ENCODE measurements at regions not wholly inside any gene's neighbourhood (a gene's known extent, or its start where the extent isn't known, plus 50 kb on each side); places are given as distances from the start of the nearest gene placed in this dataset.

DNA sequence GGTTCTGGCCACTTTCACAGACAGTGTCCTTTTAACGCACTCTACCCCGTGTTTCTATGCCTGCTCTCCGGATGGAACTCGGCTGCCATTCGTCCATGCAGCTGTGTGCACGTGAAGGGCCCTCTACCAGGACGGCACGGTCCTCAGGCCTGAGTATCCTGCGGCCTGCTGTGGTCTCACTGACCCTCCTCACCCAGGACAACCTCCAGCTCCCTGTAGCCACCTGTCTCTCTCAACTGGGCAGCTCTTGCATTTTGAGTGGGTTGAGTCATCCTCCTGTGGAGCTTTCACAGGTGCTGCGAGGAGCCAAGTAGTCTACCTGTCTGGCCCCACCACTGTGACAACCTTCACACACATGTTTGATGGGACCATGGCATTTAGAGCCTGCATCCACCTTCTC lies 321.7 kb upstream of the TSHZ3 start:
- no peak for DNase-seq

DNA sequence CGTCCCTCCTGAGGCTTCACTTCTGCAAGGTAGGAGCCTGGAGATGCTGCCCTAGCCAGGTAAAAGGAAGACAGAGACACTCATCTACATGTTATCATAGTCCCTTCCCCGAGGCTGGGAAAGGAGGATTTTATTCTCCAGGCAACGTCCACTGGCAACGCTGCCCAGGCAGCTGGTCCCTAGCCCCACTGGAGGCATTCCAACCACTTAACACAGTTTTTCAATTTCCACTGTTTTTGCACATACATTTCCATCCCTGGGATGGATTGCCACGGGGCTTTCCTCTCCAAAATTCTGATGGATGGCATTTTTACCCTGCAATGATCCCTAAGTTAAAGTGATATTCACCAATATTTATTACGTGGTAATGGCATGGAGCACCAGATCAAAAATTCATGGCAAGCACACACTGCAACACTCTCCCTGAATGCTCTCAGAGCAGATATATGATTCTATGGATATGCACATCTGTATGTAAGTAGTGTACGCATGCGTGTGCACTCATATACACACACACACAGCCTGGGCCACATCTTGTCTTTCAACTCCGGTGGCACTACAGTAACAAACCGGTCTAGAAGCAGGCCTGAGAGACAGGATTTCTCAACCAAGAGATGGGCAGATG lies 322.3 kb upstream of the TSHZ3 start:
- DNase-seq, result no peak

DNA sequence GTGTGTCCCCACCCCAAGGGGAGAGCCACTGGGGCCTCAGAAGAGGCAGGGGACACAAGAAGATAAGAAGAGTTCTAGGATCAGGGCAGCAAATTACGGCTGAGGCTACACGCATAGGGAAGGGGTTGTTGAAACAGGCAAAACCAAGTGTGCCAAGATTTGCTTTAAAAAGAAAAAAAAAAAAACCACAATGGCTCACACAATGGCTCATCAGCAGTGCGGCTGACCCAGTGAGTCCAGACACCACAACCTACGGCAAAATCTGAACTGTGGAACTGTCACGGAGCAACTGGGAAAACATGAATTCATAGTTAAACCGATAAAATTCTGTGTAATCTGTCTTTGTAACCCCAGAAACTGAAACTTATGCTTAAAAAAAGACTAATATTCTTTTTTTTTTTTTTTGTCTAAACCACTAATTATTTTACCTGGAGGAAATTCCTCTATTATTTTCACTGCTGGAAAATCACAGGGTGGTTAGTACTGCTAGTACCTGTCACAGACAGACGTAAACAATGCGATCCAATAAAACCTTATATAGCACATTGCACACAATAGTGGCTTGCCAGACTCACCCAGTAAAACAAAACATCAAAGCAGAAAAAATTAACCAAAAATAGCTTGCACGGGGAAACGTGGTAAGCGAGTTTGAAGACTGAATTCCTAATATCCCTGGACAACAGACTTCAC lies 325.4 kb upstream of the TSHZ3 start:
- DNase-seq, result no peak

DNA sequence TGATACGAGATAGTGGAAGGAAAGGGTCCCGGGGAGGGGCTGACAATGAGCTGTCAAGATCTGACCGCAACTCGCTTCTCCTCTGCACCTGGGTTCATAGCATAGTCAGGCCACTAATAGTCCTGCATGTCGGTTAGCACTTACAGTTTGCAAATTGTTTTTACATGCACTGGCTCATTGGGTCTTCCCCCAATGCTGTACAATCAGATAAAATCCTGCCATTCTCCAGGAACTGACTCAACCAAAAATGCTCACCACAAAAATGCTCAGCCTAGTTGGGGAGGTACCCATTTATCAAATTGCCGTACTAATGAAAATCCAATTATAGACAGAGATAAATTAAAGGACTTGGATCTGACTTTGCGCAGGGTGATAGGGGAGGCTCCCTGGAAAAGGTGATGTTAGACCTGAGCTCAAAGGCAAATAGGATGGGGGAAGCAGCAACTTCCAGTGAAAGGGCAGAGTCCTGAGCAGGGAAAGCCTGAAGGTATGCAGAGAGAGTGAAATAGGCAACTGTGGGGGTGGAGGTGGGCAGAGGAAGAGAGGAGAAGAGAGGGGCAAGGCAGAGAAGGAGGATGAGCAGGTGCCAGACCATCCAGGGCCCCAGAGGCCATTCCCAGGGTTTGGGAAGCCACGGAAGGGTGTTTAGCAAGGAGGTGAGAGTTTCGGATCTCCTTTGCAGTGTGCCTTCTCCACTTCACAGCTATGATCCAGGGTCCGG lies 326.1 kb upstream of the TSHZ3 start:
- peak; percentile 73 for DNase-seq

DNA sequence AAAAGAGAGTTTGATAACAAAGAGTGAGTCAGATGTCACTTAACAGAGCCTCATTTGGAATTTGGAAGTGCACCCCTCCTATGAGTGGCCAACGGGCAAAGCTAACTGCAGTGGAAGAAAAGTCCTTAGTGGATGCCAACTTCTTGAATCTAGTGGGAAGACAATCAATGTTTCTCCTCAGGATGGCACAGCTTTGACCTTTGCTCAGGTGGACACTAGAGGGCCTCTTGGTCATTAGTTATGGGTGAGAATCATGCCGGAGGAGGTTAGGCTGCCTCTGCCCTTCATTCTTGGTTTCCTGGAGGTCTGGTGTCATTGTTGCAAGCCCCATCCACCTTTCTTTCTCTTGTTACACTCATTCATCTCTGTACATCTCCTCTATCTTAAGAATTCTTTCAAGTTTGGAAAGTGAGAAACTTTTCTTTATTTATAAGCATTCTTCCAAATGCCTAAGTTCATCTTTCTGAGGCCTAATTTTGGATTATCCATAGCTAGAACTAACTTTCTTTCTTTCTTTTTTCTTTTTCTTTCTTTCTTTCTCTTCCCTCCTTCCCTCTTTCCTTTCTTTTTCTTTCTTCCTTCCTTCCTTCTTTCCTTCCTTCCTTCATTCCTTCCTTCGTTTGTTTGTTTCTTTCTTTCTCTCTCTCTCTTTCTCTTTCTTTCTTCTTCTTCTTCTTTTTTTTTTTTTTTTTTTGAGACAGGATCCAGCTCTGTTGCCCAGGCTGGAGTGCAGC lies 327.2 kb upstream of the TSHZ3 start:
- no peak for DNase-seq

DNA sequence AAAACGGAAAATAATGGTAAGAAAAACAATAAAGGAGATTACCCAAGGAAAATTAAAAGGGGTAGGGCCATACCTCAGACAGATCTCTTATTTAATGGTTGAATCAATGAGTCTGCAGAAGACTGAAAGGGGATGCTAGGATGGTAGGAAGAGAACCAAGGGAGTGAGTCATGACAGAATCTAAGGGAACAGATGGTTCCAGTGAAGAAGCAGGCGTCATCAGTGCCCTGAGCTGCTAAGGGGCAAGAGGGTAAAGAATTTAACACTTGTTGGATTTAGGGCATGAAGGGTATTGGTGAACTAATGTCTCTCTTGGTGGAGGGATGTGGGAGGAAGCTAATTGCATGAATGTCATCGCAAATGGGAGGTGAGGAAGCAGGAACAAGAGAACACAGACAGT lies 329.2 kb upstream of the TSHZ3 start:
- DNase-seq, result no peak

DNA sequence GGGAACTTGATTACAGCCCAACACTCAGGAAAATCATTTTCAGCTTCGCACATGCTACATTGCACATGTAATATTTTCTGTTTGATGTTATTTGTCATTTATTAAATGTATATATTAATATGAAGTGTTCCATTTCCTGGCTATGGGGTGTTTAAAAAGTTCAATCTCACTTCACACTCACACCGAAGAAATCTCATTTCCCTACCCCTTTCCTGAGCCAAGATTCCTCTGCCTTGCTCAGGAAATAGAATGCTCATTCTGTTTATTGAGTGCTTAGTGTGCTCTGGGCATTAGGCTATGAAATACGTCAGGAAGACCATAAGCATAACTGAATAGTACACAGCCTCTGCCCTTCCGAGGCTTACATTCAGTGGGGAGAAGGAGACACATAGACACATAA lies 331.9 kb upstream of the TSHZ3 start:
- no peak for DNase-seq

DNA sequence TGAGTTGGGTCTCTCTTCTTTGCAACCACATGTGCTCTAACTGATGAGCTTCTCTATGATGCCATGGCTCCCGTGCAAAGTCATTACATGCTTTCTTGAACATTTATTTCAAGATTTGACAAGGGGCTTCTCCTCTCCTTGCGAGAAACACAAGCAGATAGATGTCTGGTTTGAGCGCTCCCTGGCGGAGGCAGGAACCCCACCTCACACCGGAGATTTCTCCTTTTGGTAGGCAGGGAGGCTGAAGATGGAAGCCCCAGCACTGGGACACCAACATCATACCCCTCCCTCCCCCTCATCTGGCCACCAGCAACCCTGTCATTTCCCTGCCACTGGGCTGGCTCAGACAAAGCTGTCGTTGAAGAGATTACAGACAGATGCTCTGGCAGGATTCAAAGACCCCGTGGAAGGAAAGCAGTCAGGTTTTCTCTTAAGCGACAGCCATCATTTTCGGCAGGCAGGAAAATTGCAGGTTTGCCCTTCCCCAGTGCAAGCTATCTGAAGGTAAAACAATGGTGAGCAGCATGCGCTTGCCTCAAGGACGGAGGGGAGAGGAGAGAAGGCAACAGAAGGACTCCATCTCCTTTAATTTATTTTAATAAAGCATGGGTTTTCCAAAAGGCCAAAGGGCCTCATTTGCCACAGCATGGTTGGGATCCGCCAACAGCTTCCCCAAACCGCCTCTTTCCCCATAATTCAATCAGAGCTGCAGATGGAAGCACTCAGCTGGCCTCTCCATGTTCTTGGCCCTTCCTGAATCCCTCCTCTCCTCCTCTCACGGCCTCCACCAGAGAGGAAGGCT lies 344.1 kb upstream of the TSHZ3 start:
- DNase-seq, result no peak

DNA sequence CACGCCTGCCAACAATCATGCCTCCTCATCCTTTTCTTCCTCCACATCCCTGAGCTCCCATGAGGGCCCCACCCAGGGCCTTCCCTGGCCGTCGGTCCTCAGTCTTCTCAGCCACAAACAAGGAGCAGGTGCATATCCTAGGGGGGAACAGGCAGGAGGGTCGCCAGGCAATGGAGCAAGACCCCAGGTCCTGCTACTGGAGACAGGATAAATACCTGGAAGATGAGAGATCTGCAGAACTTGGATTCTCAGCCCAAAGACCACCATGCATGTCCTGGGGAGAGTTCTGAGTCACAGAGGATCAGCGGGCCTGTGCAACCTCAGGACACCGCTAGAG lies 344.7 kb upstream of the TSHZ3 start:
- DNase-seq, result peak; percentile 32

DNA sequence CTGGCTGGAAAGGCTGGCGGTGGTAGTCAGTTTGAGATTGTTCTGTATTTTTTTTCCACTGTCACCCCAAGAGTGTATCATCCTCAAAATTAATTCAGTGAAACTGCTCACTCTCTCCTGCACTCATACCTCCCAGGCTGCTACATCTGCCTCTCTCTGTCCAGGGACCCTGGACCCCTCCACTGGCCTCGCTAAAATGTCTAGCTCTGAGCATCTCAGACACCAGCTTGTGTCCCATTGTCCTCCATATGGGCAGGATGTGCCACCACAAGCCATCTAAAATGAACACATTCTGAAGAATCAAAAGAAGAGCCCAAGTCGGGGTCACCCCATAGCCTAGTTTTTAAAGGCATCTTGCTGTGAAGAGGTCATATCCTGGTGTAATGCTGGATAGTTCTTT lies 345.5 kb upstream of the TSHZ3 start:
- no peak for DNase-seq

DNA sequence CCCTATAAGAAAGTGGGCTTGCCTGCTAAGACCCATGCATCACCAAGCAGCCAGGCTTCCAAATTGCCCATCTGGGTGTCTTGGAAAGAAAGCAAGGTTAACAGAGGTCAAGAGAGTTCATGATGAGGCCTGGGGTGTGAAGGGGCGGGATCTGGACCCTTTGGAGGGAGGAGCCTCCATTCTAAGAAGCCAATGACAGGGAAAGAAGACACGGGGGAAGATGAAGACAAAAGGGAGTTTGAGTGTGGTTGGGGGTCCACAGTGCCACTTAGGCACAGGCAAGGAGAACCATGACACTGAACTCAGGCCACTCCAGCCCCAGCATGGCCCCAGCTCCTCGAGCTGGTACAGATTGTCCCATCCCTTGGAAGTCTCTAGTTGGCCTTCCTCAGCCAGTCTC lies 350.2 kb upstream of the TSHZ3 start:
- DNase-seq, result no peak

DNA sequence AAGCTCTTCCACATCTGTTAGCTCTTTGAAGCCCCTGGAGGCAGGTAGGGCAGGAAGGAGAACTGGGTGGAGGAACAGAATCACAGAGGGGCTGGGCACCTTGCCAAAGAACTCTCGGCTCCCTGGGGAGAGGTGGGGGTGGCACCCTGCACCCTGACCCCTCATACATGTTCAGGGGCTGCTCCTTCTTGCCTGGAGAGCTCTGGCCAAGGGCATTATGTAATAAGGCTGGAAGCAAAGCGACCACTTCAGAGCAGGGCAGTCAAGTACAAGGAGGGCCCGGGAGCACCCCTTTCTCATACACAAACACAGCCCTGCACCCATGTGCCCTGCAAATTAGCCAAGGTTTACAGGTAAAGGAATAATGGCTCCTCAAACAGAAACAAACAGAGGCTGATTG lies 351.9 kb upstream of the TSHZ3 start:
- no peak for DNase-seq

DNA sequence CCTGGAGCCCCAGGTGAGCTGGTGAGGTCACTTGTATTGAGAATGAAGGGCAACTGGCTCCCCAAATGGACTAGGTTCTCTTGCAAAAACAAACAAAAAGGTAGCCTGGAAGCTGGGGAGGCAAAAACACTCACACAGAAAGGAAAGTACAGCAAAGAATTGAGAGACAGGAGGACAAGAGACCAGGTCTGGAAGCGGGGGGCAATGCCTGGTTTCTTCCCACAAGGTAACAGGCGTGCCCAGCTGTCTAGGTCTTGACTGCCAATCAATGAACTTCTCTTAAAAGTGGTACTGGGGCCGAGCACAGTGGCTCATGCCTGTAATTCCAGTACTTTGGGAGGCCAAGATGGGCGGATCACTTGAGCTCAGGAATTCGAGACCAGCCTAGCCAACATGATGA lies 356.4 kb upstream of the TSHZ3 start:
- DNase-seq, result no peak

DNA sequence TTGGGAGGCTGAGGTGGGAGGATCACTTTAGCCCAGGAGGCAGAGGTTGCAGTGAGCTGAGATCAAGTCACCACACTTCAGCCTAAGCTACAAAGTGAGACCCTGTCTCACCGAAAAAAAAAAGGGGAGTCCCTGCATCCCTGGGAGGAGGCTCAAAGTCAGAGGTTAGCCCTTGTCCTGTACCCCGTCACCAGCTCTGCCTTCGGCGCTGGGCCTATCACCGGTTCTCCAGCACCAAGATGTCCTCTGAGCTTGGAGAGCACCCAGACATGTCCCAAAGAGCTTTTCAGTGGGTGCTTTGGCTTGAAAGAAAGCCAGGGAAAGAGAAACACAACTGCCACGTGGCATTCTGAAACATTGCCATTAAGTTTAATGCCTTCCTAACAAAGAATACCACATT lies 356.9 kb upstream of the TSHZ3 start:
- no peak for DNase-seq

DNA sequence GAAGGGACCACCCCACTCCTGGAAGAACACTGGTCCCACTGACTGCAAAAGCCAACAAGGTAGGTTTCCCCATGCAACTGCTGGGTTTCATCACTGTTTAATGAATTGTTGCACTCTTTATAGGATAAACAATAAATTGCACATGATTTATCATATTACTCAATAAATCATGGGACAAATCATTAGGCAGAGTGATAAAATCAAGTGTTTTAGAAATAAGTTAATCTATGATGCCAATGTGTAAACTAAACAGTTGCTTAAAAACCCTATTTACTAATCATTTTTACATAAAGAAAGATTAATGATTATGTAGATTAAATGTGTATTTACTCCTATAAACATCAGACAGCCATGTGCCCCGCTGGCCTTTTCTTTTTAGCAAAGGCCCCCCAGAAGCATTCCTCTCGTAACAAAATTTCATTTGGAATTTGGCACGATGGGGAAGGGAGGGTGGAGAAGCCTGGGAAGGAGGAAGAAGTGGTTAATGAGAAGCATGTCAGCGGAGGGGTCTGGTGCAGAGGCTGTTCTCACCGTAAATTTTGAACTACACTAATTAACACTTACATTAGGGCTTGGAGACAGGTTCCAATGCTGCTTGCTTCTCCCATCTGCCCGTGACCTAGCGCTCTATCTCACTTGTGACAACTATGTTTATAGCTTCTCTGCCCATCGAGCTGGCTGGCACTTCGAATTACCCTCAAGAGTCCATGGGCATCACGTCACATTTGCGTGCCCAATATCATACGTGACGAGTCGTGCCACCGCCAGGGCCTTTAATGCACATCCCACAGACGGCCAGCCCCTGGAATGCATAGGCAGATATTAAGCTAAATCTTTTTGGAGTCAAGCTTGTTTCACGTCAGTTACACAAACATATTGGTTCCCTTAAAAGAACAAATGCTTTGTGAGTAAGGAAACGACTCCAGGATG lies 357.7 kb upstream of the TSHZ3 start:
- no peak for DNase-seq

DNA sequence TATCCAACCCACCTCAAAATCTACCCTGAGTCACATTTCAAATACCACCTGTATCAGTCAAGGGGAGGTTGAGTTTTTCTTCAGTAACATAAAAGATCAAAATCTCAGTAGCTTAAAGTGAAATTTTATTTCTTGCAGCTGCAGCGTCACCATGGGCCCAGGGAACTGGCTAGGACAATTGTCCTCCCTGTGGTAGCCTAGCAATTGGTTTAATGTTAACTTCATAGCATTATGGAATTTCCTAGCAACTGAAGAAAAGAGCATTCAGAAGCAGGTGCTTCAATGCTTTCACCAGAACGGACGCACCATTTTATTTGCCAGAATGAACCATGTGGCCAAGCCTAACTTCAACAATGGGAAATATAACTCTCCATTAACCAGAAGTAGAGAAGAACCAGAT lies 359.3 kb upstream of the TSHZ3 start:
- no peak for DNase-seq

DNA sequence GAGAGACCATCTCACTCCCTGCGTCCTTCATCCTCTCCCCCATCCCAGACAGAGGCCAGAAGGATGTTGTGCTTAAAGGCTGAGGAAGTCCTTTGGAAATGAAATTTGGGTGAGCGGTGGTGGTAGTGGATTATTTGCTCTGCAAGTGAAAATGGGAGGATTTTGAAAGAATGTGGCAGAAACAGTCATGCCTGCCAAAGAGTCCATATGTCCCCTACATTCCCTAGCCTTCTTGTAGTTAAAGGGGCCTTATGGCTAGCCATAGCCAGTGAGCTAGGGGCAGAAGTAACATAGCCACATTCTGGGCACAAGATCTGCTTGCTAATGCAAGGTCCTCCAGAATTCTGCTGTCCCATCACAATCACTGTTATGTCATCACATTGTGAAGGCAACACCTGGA lies 360.2 kb upstream of the TSHZ3 start:
- no peak for DNase-seq

DNA sequence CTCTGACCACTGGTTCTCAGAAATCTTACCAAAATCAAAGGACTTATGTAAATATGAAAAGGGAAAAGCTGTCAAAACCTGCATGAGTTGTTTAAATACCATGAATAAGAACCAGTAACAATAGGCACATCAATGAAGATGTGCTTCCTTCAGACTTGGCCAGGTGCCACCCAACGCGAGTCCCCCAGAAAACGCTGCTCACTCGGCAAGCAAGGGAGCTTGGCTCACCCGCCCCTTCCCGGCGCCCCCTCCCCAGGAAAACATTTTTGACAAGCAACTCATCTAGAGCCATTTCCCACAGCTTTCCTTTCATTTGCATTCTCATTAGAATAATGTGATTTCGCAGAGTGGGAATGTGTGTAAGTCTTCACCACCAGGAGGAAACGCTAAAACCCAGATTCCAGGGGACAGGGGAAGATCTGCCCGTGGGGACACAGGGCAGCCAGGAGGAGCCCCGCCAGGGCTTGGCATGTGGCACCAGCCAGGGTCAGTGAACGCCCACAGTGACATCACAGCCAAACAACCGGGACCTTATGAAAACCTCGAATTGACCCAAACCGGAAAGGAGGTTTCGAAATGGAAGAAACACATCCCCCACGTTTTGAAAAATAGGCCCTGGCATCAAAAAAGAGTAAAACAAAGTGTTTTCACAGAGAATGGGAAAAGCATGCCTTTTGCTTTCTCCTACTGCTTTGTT lies 366.2 kb upstream of the TSHZ3 start:
- no peak for DNase-seq

DNA sequence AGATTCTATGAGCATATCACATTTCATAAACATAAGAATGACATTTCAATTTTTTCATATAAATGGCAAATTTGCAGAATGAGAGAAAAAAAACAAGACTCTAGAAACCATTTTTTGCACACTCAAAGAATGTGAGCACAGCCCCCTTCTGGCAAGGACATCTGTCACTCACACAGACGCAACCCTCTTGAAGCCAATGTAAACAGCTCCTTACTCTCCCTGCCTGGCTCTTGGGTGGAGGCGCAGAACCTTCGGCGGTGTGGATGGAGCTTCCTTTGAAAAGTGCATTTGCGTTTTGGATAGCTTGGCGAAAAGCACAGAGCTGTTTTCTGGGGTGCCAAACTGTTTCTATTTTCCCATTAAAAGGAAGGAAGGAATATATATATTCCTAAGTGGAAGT lies 367.6 kb upstream of the TSHZ3 start:
- DNase-seq, result peak; percentile 36

DNA sequence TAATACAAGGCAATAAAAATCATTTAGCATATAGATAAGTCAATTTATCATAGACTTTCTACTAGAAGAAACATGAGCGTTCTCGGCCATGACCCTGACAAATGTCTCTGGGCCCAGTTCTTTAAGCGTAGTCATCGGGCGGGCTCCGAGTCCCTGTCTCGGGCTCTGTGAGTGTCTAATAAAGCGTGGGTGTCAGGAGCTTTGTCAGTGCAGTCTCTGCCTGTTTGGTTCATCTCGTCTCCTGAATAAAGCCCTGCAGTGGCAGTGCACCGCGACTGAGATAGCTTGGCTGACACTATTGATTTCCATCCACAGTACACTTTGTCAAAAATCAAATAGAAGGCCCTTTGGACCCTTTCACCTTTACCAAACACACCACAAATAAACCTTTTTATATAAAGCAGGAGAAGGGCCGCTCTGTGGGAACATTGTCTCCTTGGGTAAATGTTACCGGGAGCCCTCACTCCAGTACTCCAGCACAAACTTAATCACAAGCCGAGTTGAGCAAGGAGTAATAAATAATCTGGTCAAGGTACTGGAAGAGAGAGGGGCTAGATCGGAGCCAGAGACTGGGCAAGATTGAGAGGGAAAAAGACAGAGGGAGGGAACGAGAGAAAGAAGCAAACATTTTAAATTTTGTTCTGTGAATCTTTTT lies 368.2 kb upstream of the TSHZ3 start:
- peak; percentile 32 for DNase-seq

DNA sequence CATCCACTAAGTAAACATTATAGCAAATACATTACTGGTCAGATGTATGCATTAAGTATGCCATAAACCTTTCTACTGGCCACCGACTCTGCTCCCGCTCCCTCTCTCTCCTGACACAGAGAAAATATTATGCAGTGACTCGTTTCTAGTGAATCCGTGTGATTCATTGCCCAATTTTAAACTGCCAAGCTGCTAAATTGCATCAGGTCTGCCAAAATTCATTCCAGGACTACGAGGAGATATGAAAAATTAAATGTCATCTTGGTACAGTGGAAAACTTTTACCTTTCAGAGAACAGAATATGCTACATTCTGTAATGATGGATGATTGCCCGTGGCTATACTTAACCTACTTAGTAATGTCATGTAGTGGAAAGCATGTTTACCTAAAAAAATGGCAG lies 368.8 kb upstream of the TSHZ3 start:
- peak; percentile 42 for DNase-seq

Measured in islet precursor cell (in vitro differentiated cells).